Iris pigment epithelial cell (primary cell): ENCODE measurements at regions not wholly inside any gene's neighbourhood (a gene's known extent, or its start where the extent isn't known, plus 50 kb on each side); places are given as distances from the start of the nearest gene placed in this dataset.

Source experiments
- DNase-seq: peaks from one replicate; pipeline ENCODE4 v3.0.0-alpha.2; 2011; ENCODE audit warnings: low read depth

DNA sequence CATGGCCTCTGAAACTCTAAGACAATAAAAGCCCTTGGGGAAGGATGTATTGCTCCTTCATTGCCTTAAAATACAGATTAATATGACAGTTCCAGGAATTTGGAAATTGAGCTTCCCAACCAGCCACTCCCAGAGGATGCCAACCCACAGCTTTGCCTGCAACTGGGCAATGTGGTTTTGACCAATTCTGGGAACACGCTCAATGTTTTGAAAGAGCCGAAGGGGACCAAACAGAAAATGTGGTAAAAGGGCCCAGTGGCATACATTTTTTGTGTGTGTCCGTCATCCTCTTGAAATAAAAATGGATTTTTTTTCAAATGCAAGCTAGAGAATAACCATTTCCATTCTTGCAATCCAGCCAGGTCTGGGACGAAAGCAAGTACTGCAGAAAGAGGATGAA lies 88.3 kb upstream of the PLEKHG7 start:
- DNase-seq, result no peak

DNA sequence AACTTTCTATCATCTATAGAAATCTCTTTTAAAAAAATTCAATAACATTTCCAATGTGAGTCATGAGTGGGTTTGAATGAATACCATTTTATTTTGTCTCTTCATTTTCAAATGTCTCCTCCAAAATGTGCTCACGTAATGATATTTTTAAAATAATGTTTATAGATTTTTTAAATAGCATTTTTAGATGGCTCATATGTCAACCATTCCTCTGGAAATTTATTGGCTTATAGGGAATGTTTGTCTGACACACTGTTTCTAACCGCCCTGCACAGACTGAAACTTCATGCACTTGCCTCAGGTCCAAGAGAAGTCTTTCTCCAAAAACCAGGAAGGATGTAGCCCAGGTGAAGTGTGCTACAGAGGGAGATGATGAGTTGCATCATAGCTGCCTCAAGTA lies 88.8 kb upstream of the PLEKHG7 start:
- no peak for DNase-seq

- no peak for DNase-seq
Observed at GRCh38 chr12:92612611-92613010, 90.2 kb upstream of the PLEKHG7 start.

DNA sequence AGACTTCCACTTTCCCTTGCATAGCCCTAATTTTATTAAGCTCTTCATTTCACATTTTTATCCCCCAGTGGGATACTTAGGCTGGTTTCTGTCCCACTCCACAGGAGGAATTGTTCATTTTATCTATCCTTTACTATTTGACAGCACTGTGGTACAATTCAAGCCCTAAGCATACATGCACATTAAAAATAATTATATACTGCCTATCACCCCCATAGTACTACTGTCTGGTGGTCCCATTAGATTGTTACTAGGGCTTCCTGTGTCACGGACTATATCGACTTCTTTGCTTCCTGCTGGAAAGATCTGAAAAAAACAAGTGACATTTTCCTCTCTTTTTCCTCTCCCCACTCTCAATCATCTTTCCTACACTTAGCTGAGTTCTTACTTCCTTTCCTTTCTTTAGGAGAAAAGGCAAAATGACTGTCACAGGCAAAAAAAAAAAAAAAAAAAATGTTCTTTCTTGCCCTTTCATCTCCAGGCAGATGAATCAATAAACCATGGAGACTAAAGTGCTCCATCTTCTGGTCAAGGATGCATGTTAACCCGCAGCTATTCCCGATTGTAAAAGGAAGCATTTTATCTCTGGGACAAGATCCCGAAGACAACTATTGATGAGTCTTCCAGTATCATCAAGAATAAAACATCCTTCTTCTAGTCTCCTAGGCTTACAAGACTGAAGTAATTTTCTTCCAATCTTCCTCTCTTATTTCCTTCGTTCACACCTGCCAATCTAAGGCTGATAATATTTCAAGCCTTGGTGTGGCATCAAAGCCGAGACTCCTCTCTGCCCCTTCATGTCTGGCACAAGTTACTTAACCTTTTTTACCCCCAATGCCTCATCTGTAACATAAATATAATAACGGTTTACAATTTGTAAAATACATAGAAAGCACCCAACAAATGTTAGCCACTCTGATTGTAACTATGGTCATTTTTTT lies 94.4 kb upstream of the PLEKHG7 start:
- peak; percentile 63 for DNase-seq

- DNase-seq, result no peak
Observed at GRCh38 chr12:92606956-92607355, 95.8 kb upstream of the PLEKHG7 start.

DNA sequence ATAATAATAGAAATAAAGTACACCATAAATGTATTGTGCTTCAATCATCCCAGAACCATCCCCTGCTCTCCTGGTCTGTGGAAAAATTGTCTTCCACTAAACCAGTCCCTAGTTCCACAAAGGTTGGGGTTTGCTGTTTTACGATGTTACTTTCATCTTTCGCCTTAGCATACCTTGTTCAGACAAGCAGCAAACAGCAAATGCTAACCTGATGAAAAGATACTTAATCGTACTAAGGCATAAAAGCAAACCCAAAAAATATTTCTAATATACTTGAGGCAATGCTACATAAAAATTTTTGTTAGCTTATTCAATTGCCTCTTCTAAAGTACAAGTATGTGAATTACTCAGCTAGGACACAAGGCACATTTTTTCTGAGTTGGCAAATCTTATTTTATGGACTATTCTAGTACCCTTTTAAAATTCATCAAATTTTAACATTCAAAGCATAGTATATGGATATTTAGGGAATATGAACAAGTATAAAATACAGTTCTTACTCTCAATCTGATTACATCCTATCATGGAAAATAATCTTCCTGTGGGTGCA lies 97.1 kb upstream of the PLEKHG7 start:
- DNase-seq, result no peak

GRCh38 chr12:92604786-92605185 lies 98.0 kb upstream of the PLEKHG7 start:
- DNase-seq, result no peak

GRCh38 chr12:92603741-92604432 lies 98.9 kb upstream of the PLEKHG7 start:
- peak; percentile 40 for DNase-seq

DNA sequence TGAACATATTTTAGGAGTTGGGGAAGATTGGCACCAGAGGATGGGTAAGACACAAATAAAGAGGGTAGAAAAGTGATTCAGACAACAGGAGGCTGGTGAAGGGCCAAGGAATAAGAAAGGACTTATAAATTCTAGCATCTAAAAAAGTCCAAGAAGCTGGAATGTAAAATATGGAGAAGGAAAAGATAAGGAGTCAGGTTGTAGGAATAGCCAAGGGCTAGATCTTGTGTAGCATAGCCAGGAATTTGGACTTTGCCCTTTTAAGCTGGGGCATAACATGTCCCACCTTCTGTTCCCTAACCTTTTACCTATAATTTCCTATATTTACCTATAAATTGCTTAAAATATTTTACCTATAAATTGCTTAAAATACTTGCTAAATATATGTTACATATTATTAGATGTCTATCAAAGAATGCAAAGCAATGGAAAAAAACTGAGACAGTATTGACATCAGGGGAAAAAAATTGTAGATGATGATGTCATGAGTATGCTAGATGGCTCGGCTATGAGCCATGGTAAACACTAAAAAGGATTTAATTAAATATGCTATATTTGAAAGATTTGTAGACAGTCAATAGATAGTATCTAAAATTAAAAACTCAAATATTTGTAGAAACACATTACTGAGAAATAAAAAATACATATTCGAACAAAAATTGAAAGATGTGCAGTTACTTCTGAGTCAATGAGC lies 99.7 kb upstream of the PLEKHG7 start:
- DNase-seq, result peak; percentile 53

GRCh38 chr12:92602476-92602875 lies 100.3 kb upstream of the PLEKHG7 start:
- DNase-seq, result peak; percentile 97

DNA sequence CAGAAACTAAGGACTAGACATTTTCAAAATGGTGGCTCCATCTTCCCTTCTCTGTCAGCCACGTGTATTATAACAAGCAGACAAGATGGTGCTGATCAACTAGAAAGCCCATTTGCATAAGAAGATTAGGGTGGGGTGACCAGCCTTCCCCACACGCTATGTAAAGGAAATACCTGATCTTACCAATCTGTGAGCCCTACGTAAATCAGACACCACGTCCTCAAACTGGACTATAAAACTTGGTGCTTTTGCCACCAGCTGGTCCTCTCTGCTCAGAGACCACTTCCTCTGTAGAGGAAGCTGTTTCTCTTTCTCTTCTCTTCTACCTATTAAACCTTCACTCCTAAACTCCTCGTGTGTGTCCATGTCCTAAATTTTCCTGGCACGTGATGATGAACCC lies 101.1 kb upstream of the PLEKHG7 start:
- DNase-seq, result no peak

- no peak for DNase-seq
Observed at GRCh38 chr12:92601176-92601575, 101.6 kb upstream of the PLEKHG7 start.

- no peak for DNase-seq
Observed at GRCh38 chr12:92600052-92600451, 102.7 kb upstream of the PLEKHG7 start.

GRCh38 chr12:92597997-92598396 lies 104.8 kb upstream of the PLEKHG7 start:
- DNase-seq, result peak; percentile 85

- no peak for DNase-seq
Observed at GRCh38 chr12:92597118-92597517, 105.7 kb upstream of the PLEKHG7 start.

DNA sequence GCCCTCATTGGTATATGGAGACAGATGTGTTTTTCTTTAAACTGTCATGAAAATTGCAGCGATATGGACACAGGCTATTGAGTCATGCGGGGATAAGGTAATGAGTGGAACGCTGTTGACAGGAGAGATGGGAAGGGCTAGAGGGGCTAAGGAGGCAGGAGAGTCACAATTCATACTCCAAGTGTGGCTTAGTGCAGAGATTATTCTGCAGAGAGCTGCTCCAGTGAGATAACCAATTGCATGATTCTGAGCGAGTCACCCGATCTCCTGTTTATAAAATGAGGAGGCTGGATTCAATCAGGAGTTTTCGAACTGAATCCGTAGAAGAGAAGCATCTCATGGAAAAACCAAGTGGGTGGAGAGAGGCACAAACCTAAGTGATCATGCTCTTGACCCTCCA lies 106.4 kb upstream of the PLEKHG7 start:
- DNase-seq, result peak; percentile 71

DNA sequence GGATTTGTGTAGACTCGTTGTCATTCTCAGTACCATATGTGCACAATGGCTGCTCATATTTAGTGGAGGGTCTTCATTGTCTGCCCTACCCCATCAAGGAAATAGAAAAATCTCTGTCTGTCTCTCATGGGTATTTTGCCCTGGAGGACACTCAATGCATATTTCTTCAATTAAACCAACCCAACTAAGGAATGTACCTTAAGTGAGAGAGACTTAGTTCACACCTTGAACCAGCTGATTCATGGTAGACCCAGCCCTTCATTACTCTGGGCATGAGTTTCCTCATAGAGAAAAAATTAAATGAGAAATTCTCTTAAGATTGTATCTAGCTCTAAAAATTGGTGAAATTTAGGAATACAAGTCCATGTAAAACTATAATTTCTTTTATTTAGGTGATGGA lies 107.1 kb upstream of the PLEKHG7 start:
- no peak for DNase-seq

GRCh38 chr12:92593734-92594402 lies 108.9 kb upstream of the PLEKHG7 start:
- peak; percentile 97 for DNase-seq

DNA sequence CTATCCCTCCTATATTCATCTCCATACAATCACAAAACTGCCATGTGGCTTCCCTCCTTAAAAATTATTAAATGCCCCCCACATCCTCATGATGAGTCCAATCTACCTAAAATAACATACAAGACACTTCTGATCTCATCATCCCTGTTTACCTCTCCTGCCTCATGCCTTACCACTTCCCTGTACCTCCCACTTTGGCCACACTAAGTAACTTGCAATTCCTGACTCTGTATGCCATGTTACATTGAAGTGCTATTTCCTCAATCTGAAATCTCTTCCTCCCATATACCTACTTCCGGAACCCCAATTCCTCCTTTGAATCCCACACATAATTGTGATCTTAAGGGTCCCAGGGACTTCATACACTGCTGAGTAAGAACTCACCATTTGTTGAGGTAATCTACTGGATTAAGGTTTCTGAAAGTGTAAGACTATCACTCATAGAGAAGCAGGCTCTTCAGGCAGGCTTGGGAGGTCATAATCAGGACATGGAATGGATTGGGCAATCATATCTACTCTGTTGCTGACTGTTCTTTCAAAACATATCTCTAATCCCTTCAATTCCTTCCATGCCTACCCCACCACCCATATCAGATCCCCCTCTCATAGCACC lies 117.6 kb upstream of the PLEKHG7 start:
- peak; percentile 78 for DNase-seq

GRCh38 chr12:92583910-92584309 lies 118.9 kb upstream of the PLEKHG7 start:
- no peak for DNase-seq

GRCh38 chr12:92582893-92583292 lies 119.9 kb upstream of the PLEKHG7 start:
- DNase-seq, result no peak
